Immature natural killer cell (primary cell): ENCODE measurements at regions not wholly inside any gene's neighbourhood (a gene's known extent, or its start where the extent isn't known, plus 50 kb on each side); places are given as distances from the start of the nearest gene placed in this dataset.

Source experiments
- DNase-seq, 3 donors: peaks; one replicate each; pipeline ENCODE4 v3.0.0; 2022; ENCODE audit warnings: mixed read lengths in 1 of 3
- H3K27ac Mint-ChIP-seq, 6 donors: one replicate each; pipeline ENCODE4 v1.8.0; 2020; ENCODE audit warnings: mixed read lengths in 6 of 6, mild to moderate bottlenecking in 5 of 6, inconsistent platforms in 4 of 6, moderate library complexity in 3 of 6
- H3K27me3 Mint-ChIP-seq, 3 donors: one replicate each; pipeline ENCODE4 v1.8.0; 2020 to 2021; ENCODE audit warnings: low read depth in 3 of 3, mild to moderate bottlenecking in 3 of 3, mixed read lengths in 3 of 3, moderate library complexity in 3 of 3, inconsistent platforms in 1 of 3
- H3K36me3 Mint-ChIP-seq, 3 donors: one replicate each; pipeline ENCODE4 v1.8.0; 2020; ENCODE audit warnings: mixed read lengths in 3 of 3, inconsistent platforms in 2 of 3, mild to moderate bottlenecking in 2 of 3
- H3K4me1 Mint-ChIP-seq, 2 donors: one replicate each; pipeline ENCODE4 v1.8.0; 2020; ENCODE audit warnings: inconsistent platforms in 2 of 2, mild to moderate bottlenecking in 2 of 2, mixed read lengths in 2 of 2, moderate library complexity in 1 of 2
- H3K4me3 Mint-ChIP-seq, 5 donors: one replicate each; pipeline ENCODE4 v1.8.0; 2020; ENCODE audit warnings: mild to moderate bottlenecking in 5 of 5, mixed read lengths in 5 of 5, inconsistent platforms in 3 of 5, moderate library complexity in 3 of 5
- H3K9me3 Mint-ChIP-seq, 6 donors: one replicate each; pipeline ENCODE4 v1.8.0; 2020; ENCODE audit warnings: mild to moderate bottlenecking in 6 of 6, mixed read lengths in 6 of 6, inconsistent platforms in 4 of 6, moderate library complexity in 3 of 6

GRCh38 chr18:70496353-70497294 is 207.8 kb downstream of the SOCS6 start:
- Mint-ChIP-seq H3K4me1 (no peaks in the 10 kb centered on the region), H3K27me3 (peaks cover 0 to 4% (median 1%) of the 10 kb centered on the region in 3 donors), H3K4me3 (no peak overlapping the region), H3K27ac (no peak overlapping the region), H3K36me3 (no peaks in the 10 kb centered on the region), H3K9me3 (no peaks in the 10 kb centered on the region)
- no peak for DNase-seq

GRCh38 chr18:70494524-70494923 is 205.7 kb downstream of the SOCS6 start:
- H3K27ac Mint-ChIP-seq, result no peak overlapping the region
- H3K9me3 Mint-ChIP-seq, result no peaks in the 10 kb centered on the region
- H3K4me3 Mint-ChIP-seq, result no peak overlapping the region

GRCh38 chr18:70493461-70493860 is 204.6 kb downstream of the SOCS6 start:
- no peaks in the 10 kb centered on the region for H3K9me3 Mint-ChIP-seq
- H3K27me3 Mint-ChIP-seq, result peaks cover 0 to 4% (median 0%) of the 10 kb centered on the region in 3 donors
- no peak overlapping the region for H3K4me3 Mint-ChIP-seq
- no peaks in the 10 kb centered on the region for H3K36me3 Mint-ChIP-seq
- no peak overlapping the region for H3K27ac Mint-ChIP-seq
- H3K4me1 Mint-ChIP-seq, result no peaks in the 10 kb centered on the region
- DNase-seq, result no peak

More at GRCh38 chr18:70494524-70494923, 205.7 kb downstream of the SOCS6 start:
- DNase-seq, result no peak
- peaks cover 0 to 4% (median 0%) of the 10 kb centered on the region in 3 donors for H3K27me3 Mint-ChIP-seq
- H3K36me3 Mint-ChIP-seq, result no peaks in the 10 kb centered on the region
- H3K4me1 Mint-ChIP-seq, result no peaks in the 10 kb centered on the region

GRCh38 chr18:70491734-70492348 is 203.0 kb downstream of the SOCS6 start:
- Mint-ChIP-seq H3K27me3 (peaks cover 0 to 4% (median 0%) of the 10 kb centered on the region in 3 donors), H3K4me3 (no peak overlapping the region), H3K36me3 (no peaks in the 10 kb centered on the region), H3K9me3 (no peaks in the 10 kb centered on the region), H3K4me1 (no peaks in the 10 kb centered on the region), H3K27ac (no peak overlapping the region)
- DNase-seq, result peak in 2 of 3 donors; percentile 7 to 10

- peak in 1 of 3 donors; percentile 19 for DNase-seq
- Mint-ChIP-seq H3K4me1 (no peaks in the 10 kb centered on the region), H3K27ac (no peak overlapping the region), H3K36me3 (no peaks in the 10 kb centered on the region), H3K27me3 (peaks cover 0 to 4% (median 0%) of the 10 kb centered on the region in 3 donors), H3K9me3 (no peaks in the 10 kb centered on the region), H3K4me3 (no peak overlapping the region)
These were observed 201.4 kb downstream of the SOCS6 start for GRCh38 chr18:70489986-70490933.

GRCh38 chr18:70489571-70489970 is 200.7 kb downstream of the SOCS6 start:
- no peak overlapping the region for H3K4me3 Mint-ChIP-seq

GRCh38 chr18:70469916-70470315 is 181.1 kb downstream of the SOCS6 start:
- Mint-ChIP-seq H3K9me3 (peaks cover 0 to 2% (median 0%) of the 10 kb centered on the region in 6 donors), H3K36me3 (no peaks in the 10 kb centered on the region), H3K4me3 (no peak overlapping the region), H3K27me3 (peaks cover 0 to 5% (median 0%) of the 10 kb centered on the region in 3 donors), H3K4me1 (peaks cover 0 to under 1% of the 10 kb centered on the region in 2 donors), H3K27ac (no peak overlapping the region)
- no peak for DNase-seq

More at GRCh38 chr18:70489571-70489970, 200.7 kb downstream of the SOCS6 start:
- H3K36me3 Mint-ChIP-seq, result no peaks in the 10 kb centered on the region
- no peak overlapping the region for H3K27ac Mint-ChIP-seq
- DNase-seq, result no peak
- H3K4me1 Mint-ChIP-seq, result no peaks in the 10 kb centered on the region
- peaks cover 0 to 4% (median 0%) of the 10 kb centered on the region in 3 donors for H3K27me3 Mint-ChIP-seq
- H3K9me3 Mint-ChIP-seq, result no peaks in the 10 kb centered on the region

- Mint-ChIP-seq H3K9me3 (peaks cover 0 to 2% (median 0%) of the 10 kb centered on the region in 6 donors), H3K27ac (no peak overlapping the region), H3K4me3 (no peak overlapping the region), H3K4me1 (peaks cover 7 to 9% of the 10 kb centered on the region in 2 donors), H3K27me3 (peaks cover 0 to 8% (median 0%) of the 10 kb centered on the region in 3 donors), H3K36me3 (no peaks in the 10 kb centered on the region)
- DNase-seq, result no peak
These were observed 180.2 kb downstream of the SOCS6 start for GRCh38 chr18:70468861-70469547.

- Mint-ChIP-seq H3K4me1 (peaks cover 7 to 9% of the 10 kb centered on the region in 2 donors), H3K27me3 (peaks cover 20 to 31% (median 23%) of the 10 kb centered on the region in 3 donors), H3K9me3 (no peaks in the 10 kb centered on the region), H3K4me3 (peak overlapping the region; percentile 77 to 80 (median 78)), H3K36me3 (no peaks in the 10 kb centered on the region), H3K27ac (peak overlapping the region in 1 of 6 donors; percentile 25)
- DNase-seq, result peak; percentile 14 to 44 (median 24)
These were observed 175.7 kb downstream of the SOCS6 start for GRCh38 chr18:70464343-70465114.

GRCh38 chr18:70463085-70463484 is 174.2 kb downstream of the SOCS6 start:
- H3K27ac Mint-ChIP-seq, result no peak overlapping the region
- H3K4me1 Mint-ChIP-seq, result peaks cover 7 to 9% of the 10 kb centered on the region in 2 donors
- H3K4me3 Mint-ChIP-seq, result no peak overlapping the region

GRCh38 chr18:70462078-70462439 is 173.2 kb downstream of the SOCS6 start:
- no peak for DNase-seq
- H3K4me3 Mint-ChIP-seq, result no peak overlapping the region
- H3K9me3 Mint-ChIP-seq, result no peaks in the 10 kb centered on the region
- no peaks in the 10 kb centered on the region for H3K36me3 Mint-ChIP-seq
- peaks cover 25 to 36% (median 26%) of the 10 kb centered on the region in 3 donors for H3K27me3 Mint-ChIP-seq
- H3K4me1 Mint-ChIP-seq, result peaks cover 7 to 9% of the 10 kb centered on the region in 2 donors
- H3K27ac Mint-ChIP-seq, result peak overlapping the region in 2 of 6 donors; percentile 39 to 78

More at GRCh38 chr18:70463085-70463484, 174.2 kb downstream of the SOCS6 start:
- no peak for DNase-seq
- Mint-ChIP-seq H3K9me3 (no peaks in the 10 kb centered on the region), H3K36me3 (no peaks in the 10 kb centered on the region), H3K27me3 (peaks cover 25 to 36% (median 26%) of the 10 kb centered on the region in 3 donors)
